ENCODE measurements at regions not wholly inside any gene's neighbourhood (a gene's known extent, or its start where the extent isn't known, plus 50 kb on each side); places are given as distances from the start of the nearest gene placed in this dataset.

- no peak for DNase-seq
Measured at GRCh38 chr13:106238690-106239089, 296.8 kb downstream of the EFNB2 start.

- DNase-seq: peak in 1 of 51 donors; percentile 0
Measured at GRCh38 chr13:106234636-106235035, 300.8 kb downstream of the EFNB2 start.

- DNase-seq: no peak
Measured at GRCh38 chr13:106233134-106233735, 302.2 kb downstream of the EFNB2 start.

GRCh38 chr13:106232681-106233080 lies 302.8 kb downstream of the EFNB2 start:
- no peak for DNase-seq

DNA sequence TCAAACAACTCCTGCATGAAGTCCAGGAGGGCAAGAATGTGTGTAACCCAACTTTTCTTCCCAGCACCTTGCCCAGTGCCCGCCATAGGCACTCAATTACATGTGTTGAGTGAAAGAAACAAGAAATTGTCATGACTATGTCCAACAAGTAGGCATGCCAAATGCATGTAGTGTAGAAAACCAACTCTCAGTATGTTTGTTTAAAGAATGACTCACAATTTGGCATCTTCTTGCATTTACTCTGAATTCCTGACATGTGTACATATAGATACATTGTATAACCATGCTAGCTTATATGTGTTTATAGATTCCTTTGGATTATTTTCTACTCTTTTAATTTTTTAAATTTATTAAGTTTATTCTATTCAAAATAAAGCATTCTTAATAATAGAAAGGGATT lies 305.0 kb downstream of the EFNB2 start:
- DNase-seq: no peak

- DNase-seq: no peak
Measured at GRCh38 chr13:106225126-106225525, 310.3 kb downstream of the EFNB2 start.

DNA sequence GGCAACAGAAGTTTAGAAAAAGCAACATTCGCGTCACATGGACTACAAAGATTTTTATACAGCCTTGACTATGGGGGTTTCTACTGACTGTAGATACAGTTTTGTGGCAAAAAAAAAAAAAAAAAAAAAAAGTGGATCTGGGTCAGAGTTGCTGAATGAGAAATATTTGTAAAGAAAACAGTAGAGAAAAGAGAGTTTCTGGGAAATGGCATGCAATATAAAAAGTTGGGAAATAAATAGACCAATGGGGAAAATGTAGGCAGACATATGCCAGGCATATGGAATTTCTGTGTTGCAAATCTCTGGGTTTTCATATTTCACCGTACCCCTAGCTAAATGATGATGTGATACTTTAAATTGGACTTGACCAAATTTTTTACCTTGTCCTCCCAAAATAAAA lies 315.3 kb downstream of the EFNB2 start:
- no peak for DNase-seq

GRCh38 chr13:106213028-106213757 lies 322.3 kb downstream of the EFNB2 start:
- DNase-seq: no peak

- no peak for DNase-seq
Measured at GRCh38 chr13:106212386-106213010, 323.0 kb downstream of the EFNB2 start.

DNA sequence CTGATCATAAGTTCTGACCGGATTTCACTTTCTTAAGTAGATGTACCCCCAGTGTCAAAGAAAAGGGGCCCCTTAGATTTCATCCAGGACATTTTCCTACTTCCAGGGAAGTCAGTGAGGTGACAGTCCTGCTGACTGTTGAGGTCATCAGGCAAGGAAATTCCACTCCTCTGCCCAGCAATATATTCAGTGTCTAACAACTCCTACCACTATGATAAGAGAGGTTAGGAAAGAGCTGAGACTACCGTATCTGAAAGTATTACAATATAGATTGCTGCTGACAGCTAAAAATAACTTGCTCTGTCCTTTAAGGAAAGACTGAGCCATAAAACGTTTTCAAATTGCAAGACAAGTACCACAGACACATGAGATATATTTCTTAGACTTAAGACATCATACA lies 325.1 kb downstream of the EFNB2 start:
- DNase-seq: no peak

DNA sequence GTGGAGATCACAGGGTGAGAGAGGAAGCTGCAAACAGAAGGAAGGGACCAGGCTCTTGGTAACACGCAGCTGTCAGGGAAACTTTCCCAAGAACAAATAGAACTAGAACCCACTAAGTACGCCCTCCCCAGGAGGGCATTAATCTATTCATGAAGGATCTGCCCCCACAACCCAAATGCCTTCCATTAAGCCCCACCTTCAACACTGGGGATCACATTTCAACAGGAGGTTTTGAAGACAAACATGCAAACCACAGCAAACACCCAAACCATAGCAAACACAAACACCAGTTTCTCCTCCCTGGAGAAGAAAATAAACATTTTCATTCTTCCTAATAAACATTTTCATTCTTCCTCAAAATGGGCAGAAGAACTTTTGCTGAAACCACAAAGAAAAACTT lies 329.6 kb downstream of the EFNB2 start:
- DNase-seq: no peak

- no peak for DNase-seq
Measured at GRCh38 chr13:106197496-106197895, 338.0 kb downstream of the EFNB2 start.

DNA sequence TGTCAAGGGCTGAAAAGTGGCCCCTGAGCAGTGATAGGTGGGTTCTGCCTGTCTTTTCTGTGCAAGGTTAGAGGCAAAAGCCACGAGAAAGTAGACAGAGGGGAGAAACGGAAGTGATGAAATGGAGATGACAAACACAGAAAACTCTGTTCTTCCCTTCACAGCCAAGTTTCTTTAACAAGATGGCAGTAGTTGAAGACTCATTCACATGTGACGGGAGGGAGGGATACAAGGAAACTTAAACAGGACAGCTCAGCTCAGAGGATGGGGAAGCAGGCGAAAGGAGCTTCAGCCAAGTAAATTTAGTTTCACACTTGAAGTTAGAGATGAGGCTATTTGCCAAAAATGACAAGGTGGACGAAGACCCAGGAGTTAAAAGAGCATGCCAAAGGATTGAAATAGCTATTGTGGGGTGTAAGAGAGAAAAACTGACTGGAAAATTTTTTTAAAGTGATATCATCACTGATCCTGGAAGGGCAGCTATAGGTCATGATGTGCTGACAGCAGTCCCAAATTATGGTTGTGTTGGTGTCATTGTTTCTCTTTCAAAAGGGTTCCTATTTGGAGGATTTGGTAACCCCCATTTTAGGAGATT lies 347.9 kb downstream of the EFNB2 start:
- DNase-seq: no peak

DNA sequence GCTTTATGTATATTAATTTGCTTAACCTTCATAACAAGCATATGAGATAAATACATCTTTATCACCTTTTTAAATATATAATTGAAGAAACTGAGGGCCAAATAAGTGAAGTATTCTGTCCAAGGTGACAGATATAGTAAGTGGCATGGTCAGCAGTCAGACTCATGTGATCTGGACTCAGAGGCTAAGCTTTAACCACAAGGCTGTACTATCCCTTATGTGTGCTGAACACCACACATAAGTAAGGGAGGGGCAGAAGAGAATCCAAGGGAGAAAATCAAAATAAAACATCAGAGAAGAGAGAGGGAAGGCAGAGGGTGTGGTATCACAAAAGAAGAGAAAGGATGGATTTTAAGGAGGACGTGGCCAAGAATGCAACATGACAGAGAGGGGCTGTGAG lies 348.4 kb downstream of the EFNB2 start:
- DNase-seq: no peak

DNA sequence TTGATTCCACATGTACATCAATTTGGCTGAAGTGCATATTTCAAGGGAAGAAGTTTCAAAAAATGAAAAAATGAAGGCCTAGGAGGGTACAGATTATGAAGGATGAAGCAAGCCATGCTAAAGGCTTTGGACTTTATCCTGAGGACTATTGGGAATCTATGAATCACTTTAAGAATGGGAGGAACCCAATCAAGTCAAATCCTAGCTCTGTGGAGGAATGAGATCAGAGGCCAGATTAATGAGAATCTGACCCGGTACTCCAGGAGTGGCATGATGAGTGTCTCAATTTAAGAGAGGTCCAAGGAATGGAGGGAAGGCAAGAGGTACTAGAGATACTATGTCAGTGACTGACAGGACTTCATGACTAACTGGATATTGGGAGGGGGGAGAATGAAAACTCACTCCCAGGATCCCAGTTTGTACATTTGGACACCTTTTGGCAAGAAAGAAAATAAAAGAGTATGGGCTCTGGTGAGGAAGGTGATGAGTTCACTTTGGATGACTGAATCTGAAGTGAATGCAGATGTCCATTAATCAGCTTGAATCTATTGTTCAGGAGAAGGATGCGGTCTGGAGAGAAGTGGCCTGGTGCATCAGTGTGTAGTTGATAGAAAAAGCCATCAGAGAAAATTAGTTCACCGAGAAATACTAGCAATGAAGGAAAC lies 349.0 kb downstream of the EFNB2 start:
- no peak for DNase-seq

DNA sequence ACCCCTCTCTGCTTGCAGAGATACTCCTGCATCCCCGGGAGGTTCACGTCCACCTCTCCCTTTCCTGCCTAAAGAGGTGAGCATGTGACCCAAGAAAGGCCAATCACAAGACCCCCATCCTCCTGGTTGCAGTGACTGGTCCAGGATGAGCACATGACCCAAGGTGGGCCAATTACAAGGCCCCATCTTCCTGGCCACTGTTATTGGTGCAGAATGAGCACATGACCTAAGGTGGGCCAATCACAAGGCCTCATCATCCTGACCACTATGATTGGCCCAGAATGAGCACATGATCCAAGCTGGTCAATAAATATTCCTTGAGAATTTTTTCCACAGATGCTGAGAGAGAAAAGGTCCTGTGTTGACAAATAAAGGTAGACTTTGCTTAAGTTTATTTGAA lies 350.7 kb downstream of the EFNB2 start:
- no peak for DNase-seq

DNA sequence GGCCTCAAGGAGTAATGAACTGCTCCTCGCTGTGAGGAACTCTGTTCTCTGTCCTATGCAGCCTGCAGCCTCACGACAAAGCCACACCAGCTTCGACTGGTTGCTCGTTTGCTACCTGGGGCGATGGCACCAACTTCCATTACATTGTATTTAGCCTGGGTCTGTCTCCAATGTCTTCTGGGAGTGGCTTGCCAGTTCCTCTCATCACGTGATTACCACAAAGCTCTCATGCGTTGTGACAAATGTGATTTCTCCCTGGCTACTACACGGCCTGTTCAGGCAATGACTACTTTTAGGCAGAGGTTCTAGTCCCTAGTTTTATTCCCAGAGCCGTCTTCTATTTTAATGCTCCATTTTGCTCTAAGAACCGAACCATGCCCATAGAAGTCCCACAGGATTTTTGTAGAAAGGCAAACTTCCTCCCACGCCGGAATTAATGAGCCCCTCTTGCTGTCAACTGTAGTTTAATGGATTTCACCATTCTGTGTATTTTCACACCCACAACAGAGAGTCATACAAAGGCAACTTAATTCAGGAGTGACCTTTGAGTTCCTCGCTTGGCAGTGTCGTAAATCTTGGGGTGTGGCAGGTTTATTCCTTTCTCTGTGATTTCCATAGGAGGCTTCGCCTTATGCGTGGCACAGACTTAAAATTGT lies 351.9 kb downstream of the EFNB2 start:
- DNase-seq: no peak

GRCh38 chr13:106182404-106182803 lies 353.1 kb downstream of the EFNB2 start:
- DNase-seq: no peak

- DNase-seq: no peak
Measured at GRCh38 chr13:106178816-106179215, 356.6 kb downstream of the EFNB2 start.

DNA sequence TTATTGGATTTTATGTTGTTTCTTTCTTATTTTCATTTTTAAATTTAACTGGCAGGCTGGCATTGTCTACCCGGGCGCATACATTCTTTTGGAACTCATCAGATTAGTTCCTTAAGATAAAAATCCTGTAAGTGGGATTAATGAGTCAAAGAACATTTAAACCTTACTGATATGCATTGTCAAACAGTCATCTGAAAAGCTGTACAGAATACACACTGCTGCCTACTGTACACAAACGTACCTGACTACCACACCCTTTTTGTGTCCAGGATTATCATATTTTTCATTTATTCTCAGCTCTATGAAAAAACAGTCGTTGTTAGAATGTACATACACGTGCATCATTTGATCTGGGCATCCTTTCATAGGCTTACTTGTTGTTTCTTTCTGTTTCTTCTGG lies 358.3 kb downstream of the EFNB2 start:
- DNase-seq: no peak

GRCh38 chr13:106176117-106176516 lies 359.3 kb downstream of the EFNB2 start:
- DNase-seq: no peak

All from hypothalamus (tissue), 51 donors.